ENCODE measurements at regions not wholly inside any gene's neighbourhood (a gene's known extent, or its start where the extent isn't known, plus 50 kb on each side); places are given as distances from the start of the nearest gene placed in this dataset.

GRCh38 chr2:10212827-10213226, 89.9 kb upstream of the HPCAL1 start:
- FAIRE-seq (no peak), DNase-seq (ENCODE audit: low read depth, low spot score) (no peak)
- Histone ChIP-seq H3K27me3 (ENCODE audit: control insufficient read depth in 2 of 2, insufficient read depth in 2 of 2, low read length in 2 of 2) (no peaks in the 10 kb centered on the region), H4K20me1 (replicated peaks; ENCODE audit: control insufficient read depth, extremely low read depth, insufficient read depth, low read length) (no peaks in the 10 kb centered on the region), H3K9ac (replicated peaks; ENCODE audit: extremely low read depth, insufficient read depth, low read length) (no peak overlapping the region), H3K27ac (ENCODE audit: insufficient read depth, low read depth, low read length) (no peak overlapping the region), H3K4me1 (ENCODE audit: control insufficient read depth, extremely low read depth, insufficient read depth, low read length) (no peaks in the 10 kb centered on the region), H3K9me1 (replicated peaks; ENCODE audit: control insufficient read depth, extremely low read depth, insufficient read depth, low read length) (no peaks in the 10 kb centered on the region), H3K4me2 (ENCODE audit: insufficient read depth, low read length) (no peak overlapping the region), H3K79me2 (ENCODE audit: control insufficient read depth, insufficient read depth, low read length) (no peaks in the 10 kb centered on the region), H3K9me3 (replicated peaks; ENCODE audit: control insufficient read depth, insufficient read depth, low read length) (no peaks in the 10 kb centered on the region), H2AFZ (ENCODE audit: low read depth, low read length) (no peak overlapping the region), H3K36me3 (ENCODE audit: control insufficient read depth in 2 of 2, extremely low read depth in 1 of 2, insufficient read depth in 2 of 2, low read length in 2 of 2) (no peaks in the 10 kb centered on the region), H3K4me3 (replicated peaks in 1 of 3; ENCODE audit: insufficient read depth in 1 of 3, low read depth in 1 of 3, low read length in 3 of 3) (no peak overlapping the region)
- POLR2A ChIA-PET: no interaction called here
- TF ChIP-seq GATA2 (IDR thresholded peaks at IDR 0.05; ENCODE audit: insufficient read depth, insufficient read length, low read depth, low read length): no peak
- no peak for TF ChIP-seq EZH2 (IDR thresholded peaks at IDR 0.05; ENCODE audit: borderline replicate concordance, low read depth, low read length, severe bottlenecking)
- TF ChIP-seq CTCF (IDR thresholded peaks at IDR 0.05; ENCODE audit: extremely low read depth in 1 of 2, insufficient read depth in 1 of 2, low read depth in 1 of 2, low read length in 2 of 2): no peak
- no peak for TF ChIP-seq MYC (IDR thresholded peaks at IDR 0.05; ENCODE audit: low read depth, low read length)
- TF ChIP-seq POLR2A (IDR thresholded peaks at IDR 0.05; ENCODE audit: low read depth, low read length): no peak
- no peak for TF ChIP-seq JUN (IDR thresholded peaks at IDR 0.05; ENCODE audit: borderline replicate concordance, insufficient read depth, insufficient read length, low read depth)
- TF ChIP-seq POLR2AphosphoS5 (IDR thresholded peaks at IDR 0.05; ENCODE audit: insufficient read depth, low read depth, low read length): no peak
- TF ChIP-seq, protein P1, sequence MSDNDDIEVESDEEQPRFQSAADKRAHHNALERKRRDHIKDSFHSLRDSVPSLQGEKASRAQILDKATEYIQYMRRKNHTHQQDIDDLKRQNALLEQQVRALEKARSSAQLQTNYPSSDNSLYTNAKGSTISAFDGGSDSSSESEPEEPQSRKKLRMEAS (IDR thresholded peaks at IDR 0.05; ENCODE audit: insufficient read depth, insufficient read length): no peak
- TF ChIP-seq FOS (IDR thresholded peaks at IDR 0.05; ENCODE audit: borderline replicate concordance, insufficient read depth, low read length): no peak
- intact Hi-C loops (cut with micrococcal nuclease): no loop called here
- CTCF ChIA-PET: no interaction called here
- dilution Hi-C loops (cut with MboI; ENCODE audit: extremely low pct_ligation_motif_present, low sequenced_read_pairs): no loop called here
- BruUV-seq (replicated peaks): no TSS peak

Measured in endothelial cell of umbilical vein (primary cell).